ENCODE measurements at regions not wholly inside any gene's neighbourhood (a gene's known extent, or its start where the extent isn't known, plus 50 kb on each side); places are given as distances from the start of the nearest gene placed in this dataset.

DNA sequence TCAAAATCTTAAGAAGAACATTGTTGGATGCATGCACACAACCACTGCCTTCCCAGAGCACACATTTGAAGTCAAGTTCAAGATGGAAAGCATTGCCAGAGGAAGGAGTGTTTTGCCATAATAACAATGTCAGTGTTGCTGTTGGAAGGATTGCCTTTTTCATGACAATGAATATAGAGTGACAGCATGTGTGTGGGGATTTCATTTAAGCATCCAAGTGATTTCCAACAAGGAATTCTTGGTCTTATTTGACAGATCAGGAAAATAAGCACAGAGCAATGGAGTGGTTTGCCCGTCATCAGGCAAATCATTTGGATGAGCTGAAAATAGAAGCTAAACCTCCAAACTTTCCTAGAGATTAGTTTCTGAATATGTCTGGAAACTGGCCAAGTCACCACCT lies 140.0 kb upstream of the RAI14 start:
- no peaks in the 10 kb centered on the region for H3K4me1 Mint-ChIP-seq
- CTCF ChIA-PET, result no interaction called here
- no peaks in the 10 kb centered on the region for H3K36me3 Mint-ChIP-seq
- H3K27ac Mint-ChIP-seq, result no peak overlapping the region
- H3K4me3 Mint-ChIP-seq, result no peak overlapping the region
- no peaks in the 10 kb centered on the region for H3K9me3 Mint-ChIP-seq
- no peak for DNase-seq
- H3K27me3 Mint-ChIP-seq, result peaks cover 9% of the 10 kb centered on the region

DNA sequence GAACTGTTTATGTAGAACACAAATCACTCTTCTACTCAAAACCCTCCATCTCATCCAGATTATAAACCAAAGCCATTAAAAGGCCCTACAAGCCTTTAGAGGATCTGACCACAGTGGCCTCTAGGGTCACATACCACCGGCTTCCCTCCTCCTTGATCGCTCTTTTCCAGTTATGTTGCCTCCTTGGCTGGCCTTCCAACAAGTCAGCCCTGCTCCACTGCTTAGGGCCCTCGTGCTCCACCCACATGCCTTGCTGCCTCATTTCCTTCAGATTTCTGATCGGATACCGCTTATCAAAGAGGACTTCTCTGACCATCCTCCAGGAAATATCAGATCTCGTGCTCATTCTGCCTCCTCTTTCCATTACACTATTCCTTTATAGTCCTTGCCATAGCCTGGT lies 139.4 kb upstream of the RAI14 start:
- CTCF ChIA-PET, result no interaction called here
- Mint-ChIP-seq H3K27me3 (peaks cover 9% of the 10 kb centered on the region), H3K4me1 (no peaks in the 10 kb centered on the region), H3K9me3 (no peaks in the 10 kb centered on the region), H3K27ac (no peak overlapping the region), H3K36me3 (no peaks in the 10 kb centered on the region), H3K4me3 (no peak overlapping the region)
- DNase-seq, result no peak

DNA sequence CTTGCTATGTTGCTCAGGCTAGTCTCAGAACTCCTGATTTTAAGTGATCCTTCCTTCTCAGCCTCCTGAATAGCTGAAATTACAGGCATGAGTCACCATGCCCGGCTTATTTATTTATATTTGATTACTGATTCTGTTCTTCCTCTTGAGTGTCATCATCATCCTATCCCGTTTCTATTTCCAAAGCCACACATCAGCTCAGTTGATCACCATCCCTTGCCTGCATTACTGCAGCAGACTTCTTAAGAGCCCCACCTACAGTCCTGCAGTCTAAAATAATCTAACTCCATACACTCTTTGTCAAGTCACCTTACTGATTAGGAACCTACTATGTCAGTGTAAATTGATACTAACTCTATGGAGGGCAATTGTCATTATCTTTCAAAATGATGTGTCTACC lies 138.9 kb upstream of the RAI14 start:
- H3K4me1 Mint-ChIP-seq, result no peaks in the 10 kb centered on the region
- no peaks in the 10 kb centered on the region for H3K36me3 Mint-ChIP-seq
- CTCF ChIA-PET, result no interaction called here
- no peaks in the 10 kb centered on the region for H3K9me3 Mint-ChIP-seq
- peaks cover 6% of the 10 kb centered on the region for H3K27me3 Mint-ChIP-seq
- H3K27ac Mint-ChIP-seq, result no peak overlapping the region
- no peak overlapping the region for H3K4me3 Mint-ChIP-seq
- DNase-seq, result no peak

DNA sequence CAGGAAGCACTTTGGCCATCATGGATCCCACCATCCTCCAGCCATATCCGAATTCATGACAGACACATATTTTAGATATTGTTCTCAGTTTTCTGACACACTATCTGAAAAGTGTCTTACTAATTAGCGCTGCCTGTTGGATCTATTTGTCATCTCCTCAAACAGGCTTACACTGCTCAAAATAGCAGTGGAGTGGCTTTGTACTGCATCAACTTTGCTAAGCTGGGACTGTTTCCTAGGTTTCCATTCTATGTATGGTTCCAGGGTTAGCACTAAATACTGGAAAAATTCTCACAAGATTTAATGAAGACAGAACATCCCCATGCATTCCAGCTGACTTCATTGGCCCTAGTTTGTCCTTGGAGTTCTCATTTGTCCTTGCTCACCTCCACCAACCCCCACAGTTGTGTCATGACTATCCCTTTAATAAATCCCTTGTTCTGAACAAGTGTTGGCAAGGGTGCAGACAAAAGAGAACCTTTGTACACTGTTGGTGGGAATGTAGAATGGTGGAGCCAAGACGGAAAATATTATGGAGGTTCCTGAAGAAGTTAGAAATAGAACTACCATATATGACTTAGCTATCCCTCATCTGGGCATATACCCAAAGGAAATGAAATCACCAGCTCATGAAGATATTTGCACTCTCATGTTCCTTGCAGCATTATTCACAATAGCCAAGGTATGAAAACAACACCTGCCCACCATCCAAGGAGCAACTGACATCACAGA lies 136.5 kb upstream of the RAI14 start:
- Mint-ChIP-seq H3K36me3 (no peaks in the 10 kb centered on the region), H3K27ac (no peak overlapping the region), H3K27me3 (peaks cover 6% of the 10 kb centered on the region), H3K9me3 (no peaks in the 10 kb centered on the region), H3K4me1 (no peaks in the 10 kb centered on the region), H3K4me3 (no peak overlapping the region)
- CTCF ChIA-PET, result interaction anchor here (1.2 kb wide), 1 partner anchor 378 kb away, joined by 3 read pairs; no protein-coding TSS in a partner anchor
- no peak for DNase-seq

DNA sequence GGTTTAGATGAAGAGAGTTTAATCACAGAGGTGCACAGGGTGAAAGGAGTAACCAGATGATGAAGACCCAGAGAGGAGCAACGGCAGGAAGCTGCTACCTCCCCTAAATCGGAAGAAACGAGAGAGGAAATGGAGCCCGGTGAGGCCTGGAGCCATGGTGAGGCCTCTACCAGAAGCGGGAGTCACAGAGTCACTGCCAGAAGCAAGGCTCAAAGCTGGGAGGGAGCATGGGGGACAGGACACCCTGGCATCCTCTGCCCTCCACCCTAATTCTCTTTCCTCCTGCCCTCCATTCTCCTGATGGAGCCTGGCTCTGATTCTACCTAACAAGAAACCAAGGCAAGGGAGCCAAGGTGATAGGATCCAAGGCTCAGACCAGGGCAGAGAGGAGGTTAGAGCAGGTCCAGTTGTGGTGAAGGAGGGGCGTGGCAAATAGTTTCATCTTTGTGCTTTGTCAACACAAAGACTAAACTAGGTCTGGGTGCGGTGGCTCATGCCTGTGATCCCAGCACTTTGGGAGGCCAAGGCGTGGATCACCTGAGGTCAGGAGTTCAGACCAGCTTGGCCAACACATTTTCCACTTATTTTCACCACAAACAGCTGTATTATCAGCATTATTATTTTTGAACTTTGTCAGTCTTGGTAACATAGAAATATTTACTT lies 134.4 kb upstream of the RAI14 start:
- CTCF ChIA-PET, result interaction anchor here (0.6 to 3.2 kb wide), 3 partner anchors 103 to 377 kb away, joined by 3 to 32 read pairs (median 15); no protein-coding TSS in a partner anchor
- no peaks in the 10 kb centered on the region for H3K9me3 Mint-ChIP-seq
- no peak overlapping the region for H3K27ac Mint-ChIP-seq
- H3K4me1 Mint-ChIP-seq, result no peaks in the 10 kb centered on the region
- no peak for DNase-seq
- H3K27me3 Mint-ChIP-seq, result peaks cover 1% of the 10 kb centered on the region
- H3K36me3 Mint-ChIP-seq, result no peaks in the 10 kb centered on the region
- H3K4me3 Mint-ChIP-seq, result no peak overlapping the region

DNA sequence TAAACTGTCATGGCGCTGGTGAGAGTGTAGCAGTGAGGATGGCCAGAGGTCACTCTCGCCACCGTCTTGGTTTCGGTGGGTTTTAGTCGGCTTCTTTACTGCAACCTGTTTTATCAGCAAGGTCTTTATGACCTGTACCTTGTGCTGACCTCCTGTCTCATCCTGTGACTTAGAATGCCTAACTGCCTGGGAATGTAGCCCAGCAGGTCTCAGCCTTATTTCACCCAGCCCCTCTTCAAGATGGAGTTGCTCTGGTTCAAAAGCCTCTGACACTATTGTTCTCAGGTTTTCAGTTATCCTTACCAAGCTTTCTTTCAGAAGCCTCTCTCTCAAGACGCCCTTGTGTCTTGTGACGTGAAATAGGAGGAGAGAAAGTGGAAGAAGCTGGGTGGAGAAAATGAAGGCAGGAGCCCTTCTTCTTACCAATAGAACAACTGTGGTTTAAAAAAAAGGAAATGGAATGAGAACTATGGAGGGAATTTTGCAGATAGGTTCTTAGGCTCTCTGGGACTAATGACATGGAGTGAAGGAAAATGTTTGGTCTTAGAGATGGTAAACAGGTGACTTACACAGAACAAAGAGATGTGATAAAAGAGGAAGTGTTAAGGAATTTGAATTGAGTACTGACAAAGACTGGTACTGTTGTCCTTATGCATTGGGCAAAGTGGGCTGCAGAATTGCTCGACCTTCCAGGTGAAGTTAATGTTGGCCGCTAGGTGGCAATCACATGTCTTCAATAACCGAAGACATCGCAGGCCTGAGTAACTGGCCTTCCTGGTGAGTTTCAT lies 133.3 kb upstream of the RAI14 start:
- Mint-ChIP-seq H3K27ac (no peak overlapping the region), H3K9me3 (no peaks in the 10 kb centered on the region), H3K4me3 (no peak overlapping the region), H3K36me3 (no peaks in the 10 kb centered on the region), H3K27me3 (no peaks in the 10 kb centered on the region), H3K4me1 (no peaks in the 10 kb centered on the region)
- peak; percentile 65 for DNase-seq
- CTCF ChIA-PET, result interaction anchor here (0.6 to 3.2 kb wide), 24 partner anchors 8 to 1403 kb away, joined by 3 to 32 read pairs (median 5); partner anchors contain the start of gene TTC23L

DNA sequence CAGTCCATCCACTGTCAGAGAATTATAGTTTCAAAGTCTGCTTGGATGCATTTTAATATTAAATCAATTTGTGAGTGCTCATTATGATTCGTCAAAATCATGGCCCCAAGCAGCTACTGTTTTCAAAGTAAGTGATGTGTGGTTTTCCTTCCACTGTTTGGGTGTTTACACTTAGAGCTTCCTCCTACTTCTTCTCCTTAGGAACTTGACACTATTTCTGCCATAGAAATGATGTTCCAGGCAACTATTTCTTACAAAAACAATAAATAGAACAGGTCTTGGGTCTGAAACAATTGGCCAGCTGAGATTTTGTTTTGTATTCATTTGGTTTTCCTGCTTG lies 132.8 kb upstream of the RAI14 start:
- no peaks in the 10 kb centered on the region for H3K4me1 Mint-ChIP-seq
- H3K27ac Mint-ChIP-seq, result no peak overlapping the region
- H3K4me3 Mint-ChIP-seq, result no peak overlapping the region
- no peak for DNase-seq
- no peaks in the 10 kb centered on the region for H3K36me3 Mint-ChIP-seq
- no peaks in the 10 kb centered on the region for H3K9me3 Mint-ChIP-seq
- no peaks in the 10 kb centered on the region for H3K27me3 Mint-ChIP-seq
- CTCF ChIA-PET, result interaction anchor here (0.7 to 3.2 kb wide), 24 partner anchors 8 to 1403 kb away, joined by 3 to 32 read pairs (median 5); partner anchors contain the start of gene TTC23L

DNA sequence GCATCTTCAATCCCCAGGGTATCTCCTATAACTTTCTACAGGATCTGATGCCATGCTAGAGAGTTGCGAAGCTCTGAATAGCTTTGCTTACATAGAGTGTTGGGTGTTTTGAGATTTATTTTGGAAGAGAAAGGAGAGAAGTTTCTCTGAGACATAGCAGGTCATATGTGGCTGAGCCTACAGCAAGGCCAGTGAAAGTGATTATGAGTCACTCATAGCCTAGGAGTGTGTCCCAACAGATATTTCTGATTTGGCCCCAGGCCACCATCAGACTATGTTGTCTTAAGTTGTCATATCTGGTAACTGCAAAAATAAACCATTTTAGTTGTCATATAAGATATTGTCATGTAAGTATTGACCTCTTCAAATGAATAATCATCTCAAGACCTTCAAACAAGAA lies 132.0 kb upstream of the RAI14 start:
- Mint-ChIP-seq H3K4me3 (no peak overlapping the region), H3K27me3 (no peaks in the 10 kb centered on the region), H3K4me1 (no peaks in the 10 kb centered on the region), H3K9me3 (no peaks in the 10 kb centered on the region), H3K36me3 (no peaks in the 10 kb centered on the region), H3K27ac (no peak overlapping the region)
- CTCF ChIA-PET, result interaction anchor here (0.8 to 3.2 kb wide), 18 partner anchors 8 to 1402 kb away, joined by 3 to 32 read pairs (median 5); partner anchors contain the start of gene TTC23L
- DNase-seq, result no peak

DNA sequence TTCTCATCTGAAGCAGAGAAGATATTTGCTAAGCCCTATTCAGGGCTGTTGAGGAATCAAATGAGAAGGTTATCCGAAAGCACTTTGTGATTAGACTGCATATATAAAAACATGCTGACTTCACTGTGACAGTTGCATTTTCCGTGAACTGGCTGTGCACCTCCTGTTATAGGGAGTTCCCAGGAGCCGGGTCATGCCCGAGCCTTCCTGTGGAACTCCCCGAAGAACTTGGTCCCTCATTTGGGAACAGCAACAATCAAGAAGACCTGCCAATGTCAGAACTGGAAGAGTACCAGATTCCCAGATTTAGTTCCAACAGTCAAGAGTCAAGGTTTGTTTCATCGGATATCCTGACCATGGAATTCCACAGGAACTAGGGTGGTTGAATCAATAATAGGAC lies 130.4 kb upstream of the RAI14 start:
- no peak overlapping the region for H3K27ac Mint-ChIP-seq
- H3K27me3 Mint-ChIP-seq, result no peaks in the 10 kb centered on the region
- H3K9me3 Mint-ChIP-seq, result no peaks in the 10 kb centered on the region
- no peak overlapping the region for H3K4me3 Mint-ChIP-seq
- DNase-seq, result no peak
- H3K4me1 Mint-ChIP-seq, result no peaks in the 10 kb centered on the region
- no peaks in the 10 kb centered on the region for H3K36me3 Mint-ChIP-seq
- CTCF ChIA-PET, result no interaction called here

DNA sequence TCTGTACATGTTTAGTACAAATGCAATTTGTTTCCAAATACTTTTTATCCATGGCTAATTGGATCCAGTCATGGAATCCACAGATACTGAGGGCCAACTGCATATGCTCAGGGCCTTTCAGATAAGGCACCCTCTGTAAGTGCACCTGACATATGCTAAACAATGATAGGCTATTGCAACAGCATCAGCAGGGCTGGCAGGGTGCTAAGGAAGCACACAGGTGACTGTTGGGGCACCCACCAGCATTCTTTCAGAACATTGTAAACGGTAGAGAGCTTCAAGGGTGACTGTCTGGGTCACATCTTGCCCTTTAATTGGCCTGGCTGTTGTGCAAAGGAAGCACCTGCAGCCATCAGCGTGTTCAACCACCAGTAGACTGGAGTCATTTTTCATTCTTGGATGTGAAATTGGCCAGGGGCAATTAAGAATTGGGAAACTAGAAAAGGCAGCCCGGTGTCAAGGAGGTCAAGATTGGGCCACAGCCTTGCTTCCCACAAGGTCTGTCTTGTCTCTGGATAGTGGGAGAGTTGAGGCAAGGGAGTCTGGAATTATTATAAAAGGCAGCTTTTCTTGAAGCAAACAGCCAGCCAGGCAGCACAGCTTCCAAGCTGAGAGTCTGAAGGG lies 129.3 kb upstream of the RAI14 start:
- DNase-seq, result no peak
- Mint-ChIP-seq H3K4me3 (no peak overlapping the region), H3K9me3 (no peaks in the 10 kb centered on the region)

DNA sequence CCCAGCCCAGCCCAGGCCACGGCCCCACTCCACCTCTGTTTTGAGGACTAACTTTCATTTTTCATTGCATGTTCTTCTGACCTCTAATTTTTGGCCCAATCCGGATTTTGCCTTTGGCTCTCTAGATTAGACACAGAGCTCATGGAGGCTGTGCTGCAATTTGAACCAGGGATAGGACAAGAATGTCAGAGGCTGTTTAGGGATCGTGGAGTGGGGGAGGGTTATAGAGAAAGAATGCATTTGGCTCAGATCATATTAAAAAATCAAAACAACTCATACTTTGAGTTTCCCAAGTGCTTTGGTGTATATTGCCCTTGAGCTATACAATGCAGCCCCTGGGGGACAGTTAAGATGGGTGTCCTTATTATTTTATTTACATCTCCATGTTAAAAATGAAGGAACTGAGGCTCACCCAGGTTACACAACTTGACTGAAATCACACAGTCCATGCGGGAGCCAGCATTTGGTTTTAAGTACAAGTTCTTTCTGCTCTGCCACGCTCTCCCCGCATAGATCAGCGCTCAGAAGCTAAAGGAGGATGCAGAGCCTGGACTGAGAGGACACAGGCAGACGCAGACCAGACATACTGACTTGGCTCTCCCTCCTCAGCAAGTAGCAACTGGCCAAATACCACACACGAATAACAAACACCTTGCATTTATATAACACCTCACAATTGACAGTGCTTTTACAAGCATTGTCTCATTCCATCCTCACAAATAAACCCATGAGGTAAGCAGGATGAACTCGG lies 126.4 kb upstream of the RAI14 start:
- CTCF ChIA-PET, result interaction anchor here (3.8 kb wide), 1 partner anchor 8 kb away, joined by 14 read pairs; no protein-coding TSS in a partner anchor
- H3K36me3 Mint-ChIP-seq, result no peaks in the 10 kb centered on the region
- H3K27ac Mint-ChIP-seq, result no peak overlapping the region
- no peak overlapping the region for H3K4me3 Mint-ChIP-seq
- no peaks in the 10 kb centered on the region for H3K4me1 Mint-ChIP-seq
- no peak for DNase-seq
- H3K9me3 Mint-ChIP-seq, result no peaks in the 10 kb centered on the region
- no peaks in the 10 kb centered on the region for H3K27me3 Mint-ChIP-seq

More for the DNA sequence above, 129.3 kb upstream of the RAI14 start:
- Mint-ChIP-seq H3K4me1 (no peaks in the 10 kb centered on the region), H3K27ac (no peak overlapping the region), H3K36me3 (no peaks in the 10 kb centered on the region), H3K27me3 (no peaks in the 10 kb centered on the region)
- CTCF ChIA-PET, result interaction anchor here (2.0 to 3.8 kb wide), 2 partner anchors 11 to 372 kb away, joined by 10 to 14 read pairs; no protein-coding TSS in a partner anchor

DNA sequence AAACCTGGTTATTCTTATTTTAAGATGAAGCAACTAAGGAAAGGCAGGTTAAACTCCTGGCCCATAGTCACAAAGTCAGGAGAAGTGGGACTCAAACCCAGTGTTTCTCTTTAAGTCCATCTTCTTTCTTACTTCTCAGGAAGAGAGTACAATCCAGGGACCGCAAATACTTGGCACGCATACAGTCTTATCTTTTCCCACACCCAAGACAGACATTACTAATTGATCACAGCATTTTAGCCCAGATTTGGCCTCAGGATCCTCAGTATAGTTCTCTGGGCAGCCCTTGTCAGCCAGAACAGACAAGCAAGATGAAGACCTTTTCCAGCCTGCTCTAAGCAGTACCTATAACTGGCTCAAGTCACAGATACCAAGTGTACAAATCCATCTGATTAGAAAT lies 125.5 kb upstream of the RAI14 start:
- Mint-ChIP-seq H3K4me1 (no peaks in the 10 kb centered on the region), H3K36me3 (no peaks in the 10 kb centered on the region), H3K27ac (no peak overlapping the region), H3K9me3 (no peaks in the 10 kb centered on the region), H3K4me3 (no peak overlapping the region), H3K27me3 (no peaks in the 10 kb centered on the region)
- CTCF ChIA-PET, result interaction anchor here (1.8 kb wide), 1 partner anchor 7 kb away, joined by 5 read pairs; no protein-coding TSS in a partner anchor
- no peak for DNase-seq

DNA sequence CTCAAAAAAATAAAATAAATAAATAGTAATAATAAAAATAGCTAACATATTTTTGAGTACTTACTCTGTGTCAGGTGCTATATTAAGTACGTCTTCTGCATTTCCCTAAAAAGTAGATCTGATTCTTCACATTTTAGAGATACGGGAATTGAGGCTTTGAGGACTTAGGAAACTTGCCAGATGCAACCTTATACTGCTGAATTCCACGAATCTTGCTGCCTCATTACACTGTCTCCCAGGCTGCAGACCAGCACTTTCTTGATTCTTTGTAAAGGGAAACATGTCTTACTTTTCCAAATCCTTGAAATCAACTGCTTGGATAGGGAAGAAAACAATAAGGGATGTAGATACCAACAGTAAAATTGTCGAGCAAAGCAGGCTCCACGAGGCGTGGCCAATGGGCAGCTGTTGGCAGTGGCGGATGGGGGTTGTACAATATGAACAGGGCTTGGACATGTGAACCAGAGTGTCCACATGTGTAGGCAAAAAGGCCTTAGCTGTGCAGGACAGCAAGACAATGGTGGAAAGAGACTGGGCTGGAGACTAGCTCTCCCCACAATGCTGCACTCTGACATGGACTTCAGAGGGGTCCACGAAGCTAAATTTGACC lies 124.3 kb upstream of the RAI14 start:
- H3K27me3 Mint-ChIP-seq, result no peaks in the 10 kb centered on the region
- no peaks in the 10 kb centered on the region for H3K4me1 Mint-ChIP-seq
- DNase-seq, result no peak
- H3K4me3 Mint-ChIP-seq, result no peak overlapping the region
- CTCF ChIA-PET, result interaction anchor here (1.8 kb wide), 1 partner anchor 9 kb away, joined by 5 read pairs; no protein-coding TSS in a partner anchor
- H3K9me3 Mint-ChIP-seq, result no peaks in the 10 kb centered on the region
- H3K36me3 Mint-ChIP-seq, result no peaks in the 10 kb centered on the region
- H3K27ac Mint-ChIP-seq, result no peak overlapping the region
